ENCODE measurements at regions not wholly inside any gene's neighbourhood (a gene's known extent, or its start where the extent isn't known, plus 50 kb on each side); places are given as distances from the start of the nearest gene placed in this dataset.

DNA sequence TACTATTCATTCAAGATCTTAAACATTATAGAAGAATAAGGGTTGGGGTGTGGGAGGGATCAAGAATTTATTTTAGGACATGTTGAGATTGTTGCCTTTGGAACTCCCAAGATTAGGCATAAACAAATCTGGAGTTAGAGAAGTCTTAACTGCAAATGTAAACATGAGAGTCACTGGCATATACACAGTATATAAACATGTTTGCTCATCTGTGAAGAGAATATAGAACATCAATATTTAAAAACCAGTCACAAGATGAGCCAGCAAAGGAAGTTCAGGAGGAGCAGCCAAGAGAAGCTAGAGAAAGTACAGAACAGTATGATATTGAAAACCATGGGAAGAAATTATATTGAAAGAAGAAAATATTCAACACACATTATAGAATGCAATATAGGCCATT is 638.6 kb upstream of the SLC39A10 start:
- no peak overlapping the region for H3K27ac ChIP-seq
- no peaks in the 10 kb centered on the region for H3K36me3 ChIP-seq
- DNase-seq (ENCODE audit: low spot score in 2 of 2), result no peak
- H3K4me1 ChIP-seq, result no peaks in the 10 kb centered on the region
- H3K4me3 ChIP-seq, result no peak overlapping the region
- no peaks in the 10 kb centered on the region for H3K9me3 ChIP-seq
- H3K27me3 ChIP-seq, result no peaks in the 10 kb centered on the region
- no peak for TF ChIP-seq POLR2A (IDR thresholded peaks at IDR 0.05)
- no peak for TF ChIP-seq EP300 (IDR thresholded peaks at IDR 0.05)
- no peak for TF ChIP-seq POLR2AphosphoS5 (IDR thresholded peaks at IDR 0.05)
- TF ChIP-seq, protein P1, sequence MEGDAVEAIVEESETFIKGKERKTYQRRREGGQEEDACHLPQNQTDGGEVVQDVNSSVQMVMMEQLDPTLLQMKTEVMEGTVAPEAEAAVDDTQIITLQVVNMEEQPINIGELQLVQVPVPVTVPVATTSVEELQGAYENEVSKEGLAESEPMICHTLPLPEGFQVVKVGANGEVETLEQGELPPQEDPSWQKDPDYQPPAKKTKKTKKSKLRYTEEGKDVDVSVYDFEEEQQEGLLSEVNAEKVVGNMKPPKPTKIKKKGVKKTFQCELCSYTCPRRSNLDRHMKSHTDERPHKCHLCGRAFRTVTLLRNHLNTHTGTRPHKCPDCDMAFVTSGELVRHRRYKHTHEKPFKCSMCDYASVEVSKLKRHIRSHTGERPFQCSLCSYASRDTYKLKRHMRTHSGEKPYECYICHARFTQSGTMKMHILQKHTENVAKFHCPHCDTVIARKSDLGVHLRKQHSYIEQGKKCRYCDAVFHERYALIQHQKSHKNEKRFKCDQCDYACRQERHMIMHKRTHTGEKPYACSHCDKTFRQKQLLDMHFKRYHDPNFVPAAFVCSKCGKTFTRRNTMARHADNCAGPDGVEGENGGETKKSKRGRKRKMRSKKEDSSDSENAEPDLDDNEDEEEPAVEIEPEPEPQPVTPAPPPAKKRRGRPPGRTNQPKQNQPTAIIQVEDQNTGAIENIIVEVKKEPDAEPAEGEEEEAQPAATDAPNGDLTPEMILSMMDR (IDR thresholded peaks at IDR 0.05), result no peak

DNA sequence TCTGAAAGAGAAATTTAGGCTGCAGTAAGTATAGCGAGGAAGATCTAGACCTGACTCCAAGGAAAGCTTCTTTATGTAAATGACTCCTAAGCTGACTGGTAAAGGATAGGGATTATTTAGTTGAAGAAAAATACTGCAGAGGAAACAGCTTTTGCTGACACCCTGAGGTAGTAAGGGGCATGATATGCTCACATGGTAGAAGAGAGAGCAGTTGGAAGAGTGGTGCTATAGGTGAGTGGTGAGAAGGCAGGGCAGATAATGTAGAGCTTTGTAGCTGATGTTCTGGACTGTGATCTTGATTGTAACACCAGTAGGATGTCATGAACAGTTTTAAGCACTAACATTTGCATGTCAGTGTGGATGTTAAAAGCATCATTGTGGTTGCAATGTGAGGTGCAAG is 639.1 kb upstream of the SLC39A10 start:
- 94% methylated on average over 1 of the region's 1 CpG for WGBS
- no peak for DNase-seq (ENCODE audit: low spot score in 2 of 2)
- H3K9me3 ChIP-seq, result no peaks in the 10 kb centered on the region
- no peaks in the 10 kb centered on the region for H3K4me1 ChIP-seq
- no peaks in the 10 kb centered on the region for H3K36me3 ChIP-seq
- H3K4me3 ChIP-seq, result no peak overlapping the region
- H3K27ac ChIP-seq, result no peak overlapping the region
- no peak for TF ChIP-seq POLR2AphosphoS5 (IDR thresholded peaks at IDR 0.05)
- TF ChIP-seq EP300 (IDR thresholded peaks at IDR 0.05), result no peak
- no peak for TF ChIP-seq POLR2A (IDR thresholded peaks at IDR 0.05)
- TF ChIP-seq, protein P1 (IDR thresholded peaks at IDR 0.05), result no peak
- H3K27me3 ChIP-seq, result no peaks in the 10 kb centered on the region

DNA sequence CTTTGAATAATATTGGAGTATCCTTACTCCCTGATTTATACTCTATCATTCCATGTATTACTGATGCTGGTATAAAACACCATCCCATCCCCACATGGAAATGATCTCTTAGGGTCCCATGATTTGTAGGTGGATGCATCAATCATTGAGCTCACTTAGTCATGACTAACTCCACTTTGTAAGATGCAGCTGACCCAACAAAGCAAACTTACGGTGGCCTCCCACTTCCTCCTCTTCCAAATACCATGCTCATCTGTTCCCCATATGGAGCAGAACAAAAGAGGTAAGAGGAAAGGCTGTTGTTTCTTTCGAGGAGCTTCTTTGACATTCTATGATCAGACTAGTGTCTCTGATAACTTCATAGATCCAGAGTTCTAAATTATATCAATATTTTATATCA is 640.2 kb upstream of the SLC39A10 start:
- no peaks in the 10 kb centered on the region for H3K36me3 ChIP-seq
- 70% methylated on average over 2 of the region's 2 CpGs for WGBS
- H3K9me3 ChIP-seq, result no peaks in the 10 kb centered on the region
- no peak for DNase-seq (ENCODE audit: low spot score in 2 of 2)
- no peak overlapping the region for H3K27ac ChIP-seq
- H3K4me3 ChIP-seq, result no peak overlapping the region
- TF ChIP-seq POLR2AphosphoS5 (IDR thresholded peaks at IDR 0.05) (no peak), EP300 (IDR thresholded peaks at IDR 0.05) (no peak), POLR2A (IDR thresholded peaks at IDR 0.05) (no peak)
- TF ChIP-seq, protein P1 (IDR thresholded peaks at IDR 0.05), result no peak
- H3K27me3 ChIP-seq, result no peaks in the 10 kb centered on the region
- H3K4me1 ChIP-seq, result no peaks in the 10 kb centered on the region

DNA sequence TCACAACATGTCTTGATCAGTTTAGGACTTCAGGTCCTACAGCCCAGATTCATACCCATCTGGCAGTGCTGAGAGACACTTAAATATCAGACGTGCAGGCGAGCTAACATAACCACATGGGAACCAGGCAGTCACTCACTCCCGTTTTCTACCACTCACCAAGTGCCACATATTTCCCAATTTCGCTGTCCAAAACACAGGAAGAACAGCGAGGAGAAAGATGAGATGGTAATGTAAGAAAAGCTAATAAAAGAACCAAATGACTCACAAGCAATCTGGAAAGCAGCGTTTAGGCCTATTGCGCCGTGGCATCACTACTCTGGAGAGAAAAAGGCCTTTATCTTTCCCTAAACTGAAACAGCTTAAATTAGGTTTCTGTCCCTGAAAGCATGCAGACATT is 647.8 kb upstream of the SLC39A10 start:
- 45% methylated on average over 8 of the region's 8 CpGs for WGBS
- no peak for TF ChIP-seq POLR2AphosphoS5 (IDR thresholded peaks at IDR 0.05)
- no peak for TF ChIP-seq POLR2A (IDR thresholded peaks at IDR 0.05)
- no peak for TF ChIP-seq EP300 (IDR thresholded peaks at IDR 0.05)
- TF ChIP-seq, protein P1 (IDR thresholded peaks at IDR 0.05), result no peak
- Histone ChIP-seq H3K27ac (peak overlapping the region; percentile 45), H3K4me3 (no peak overlapping the region), H3K9me3 (no peaks in the 10 kb centered on the region), H3K27me3 (no peaks in the 10 kb centered on the region), H3K36me3 (no peaks in the 10 kb centered on the region), H3K4me1 (no peaks in the 10 kb centered on the region)
- peak in 1 of 2 donors; percentile 43 for DNase-seq (ENCODE audit: low spot score in 2 of 2)

DNA sequence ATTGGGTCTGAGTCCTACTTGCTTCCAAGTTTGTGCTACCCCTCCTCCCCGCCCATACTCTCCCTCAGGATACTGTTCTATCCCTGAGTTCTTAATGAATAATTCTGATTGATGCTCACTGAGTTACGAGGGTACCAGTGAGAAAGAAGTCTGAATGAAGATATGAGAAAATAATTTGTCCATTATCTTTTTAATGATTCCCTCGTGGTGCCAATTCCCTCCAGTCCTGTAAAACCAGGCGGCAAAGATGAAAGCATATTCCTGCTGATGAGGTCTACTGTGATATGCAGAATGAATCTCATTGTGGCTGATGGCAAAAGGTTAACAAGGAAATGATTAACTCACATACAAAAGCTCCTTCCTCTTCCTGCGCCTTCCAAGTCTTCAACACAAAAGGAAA is 650.2 kb upstream of the SLC39A10 start:
- H3K27me3 ChIP-seq, result no peaks in the 10 kb centered on the region
- H3K36me3 ChIP-seq, result no peaks in the 10 kb centered on the region
- WGBS, result 55% methylated on average over 5 of the region's 5 CpGs
- H3K4me3 ChIP-seq, result no peak overlapping the region
- H3K4me1 ChIP-seq, result no peaks in the 10 kb centered on the region
- DNase-seq (ENCODE audit: low spot score in 2 of 2), result no peak
- TF ChIP-seq POLR2AphosphoS5 (IDR thresholded peaks at IDR 0.05) (no peak), POLR2A (IDR thresholded peaks at IDR 0.05) (no peak), EP300 (IDR thresholded peaks at IDR 0.05) (no peak)
- TF ChIP-seq, protein P1 (IDR thresholded peaks at IDR 0.05), result no peak
- H3K27ac ChIP-seq, result no peak overlapping the region
- no peaks in the 10 kb centered on the region for H3K9me3 ChIP-seq

Measured in suprapubic skin (tissue), 4 donors.